ENCODE measurements at regions not wholly inside any gene's neighbourhood (a gene's known extent, or its start where the extent isn't known, plus 50 kb on each side); places are given as distances from the start of the nearest gene placed in this dataset.

DNA sequence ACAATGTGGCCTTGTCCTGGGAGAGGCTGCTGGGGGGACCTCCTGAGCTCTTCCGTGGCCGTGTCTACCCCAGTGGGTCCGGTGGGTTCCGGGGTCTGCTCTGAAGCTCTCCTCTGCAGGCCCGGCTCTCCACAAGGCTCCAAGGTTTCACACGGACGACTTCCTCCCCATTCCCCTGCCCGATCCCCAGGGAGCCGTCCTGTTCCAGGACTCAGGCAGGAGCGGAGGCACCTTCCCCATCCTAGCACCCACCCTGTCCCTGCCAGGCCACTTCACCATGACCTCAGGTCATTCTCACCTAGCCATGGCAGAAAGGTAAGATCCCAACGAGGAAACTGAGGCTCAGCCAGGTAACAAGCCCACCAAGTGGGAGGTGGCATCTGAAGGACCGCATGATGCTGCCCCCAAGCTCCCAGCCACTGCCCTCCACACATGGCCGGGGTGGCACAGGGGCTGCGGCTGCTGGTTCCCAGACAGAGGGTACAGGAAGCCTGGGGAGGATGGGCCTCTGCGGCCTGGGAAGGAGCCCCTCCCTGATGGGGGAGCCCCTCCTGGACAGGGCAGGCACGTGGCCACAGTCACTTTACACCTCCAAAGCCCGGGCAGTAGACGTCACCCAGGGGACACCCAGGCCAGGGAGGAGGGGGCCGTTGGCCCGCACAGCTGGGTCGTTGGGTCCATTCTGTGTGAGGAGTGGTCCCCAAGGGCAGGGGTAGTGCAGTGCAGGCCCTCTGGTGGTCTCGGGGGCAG, 274.0 kb downstream of the NDUFA10 start:
- no peaks in the 10 kb centered on the region for H3K4me1 ChIP-seq (ENCODE audit: insufficient read depth)
- DNase-seq (ENCODE audit: low spot score): no peak
- Mint-ChIP-seq H3K4me3 (no peak overlapping the region), H3K27me3 (ENCODE audit: insufficient read depth, low read depth, poor library complexity) (peaks cover 5% of the 10 kb centered on the region), H3K36me3 (ENCODE audit: low read depth) (no peaks in the 10 kb centered on the region), H3K27ac (no peak overlapping the region), H3K4me1 (peaks cover 3% of the 10 kb centered on the region; the same call in 2 of the 3 replicates), H3K9me3 (no peaks in the 10 kb centered on the region)
- no peaks in the 10 kb centered on the region for H3K27me3 ChIP-seq (ENCODE audit: insufficient read depth)
- H4K20me1 ChIP-seq (replicated peaks; ENCODE audit: insufficient read depth): no peaks in the 10 kb centered on the region
- no peak overlapping the region for H3K4me2 ChIP-seq
- no peaks in the 10 kb centered on the region for H3K79me2 ChIP-seq (replicated peaks; ENCODE audit: insufficient read depth)
- TF ChIP-seq, protein P1, sequence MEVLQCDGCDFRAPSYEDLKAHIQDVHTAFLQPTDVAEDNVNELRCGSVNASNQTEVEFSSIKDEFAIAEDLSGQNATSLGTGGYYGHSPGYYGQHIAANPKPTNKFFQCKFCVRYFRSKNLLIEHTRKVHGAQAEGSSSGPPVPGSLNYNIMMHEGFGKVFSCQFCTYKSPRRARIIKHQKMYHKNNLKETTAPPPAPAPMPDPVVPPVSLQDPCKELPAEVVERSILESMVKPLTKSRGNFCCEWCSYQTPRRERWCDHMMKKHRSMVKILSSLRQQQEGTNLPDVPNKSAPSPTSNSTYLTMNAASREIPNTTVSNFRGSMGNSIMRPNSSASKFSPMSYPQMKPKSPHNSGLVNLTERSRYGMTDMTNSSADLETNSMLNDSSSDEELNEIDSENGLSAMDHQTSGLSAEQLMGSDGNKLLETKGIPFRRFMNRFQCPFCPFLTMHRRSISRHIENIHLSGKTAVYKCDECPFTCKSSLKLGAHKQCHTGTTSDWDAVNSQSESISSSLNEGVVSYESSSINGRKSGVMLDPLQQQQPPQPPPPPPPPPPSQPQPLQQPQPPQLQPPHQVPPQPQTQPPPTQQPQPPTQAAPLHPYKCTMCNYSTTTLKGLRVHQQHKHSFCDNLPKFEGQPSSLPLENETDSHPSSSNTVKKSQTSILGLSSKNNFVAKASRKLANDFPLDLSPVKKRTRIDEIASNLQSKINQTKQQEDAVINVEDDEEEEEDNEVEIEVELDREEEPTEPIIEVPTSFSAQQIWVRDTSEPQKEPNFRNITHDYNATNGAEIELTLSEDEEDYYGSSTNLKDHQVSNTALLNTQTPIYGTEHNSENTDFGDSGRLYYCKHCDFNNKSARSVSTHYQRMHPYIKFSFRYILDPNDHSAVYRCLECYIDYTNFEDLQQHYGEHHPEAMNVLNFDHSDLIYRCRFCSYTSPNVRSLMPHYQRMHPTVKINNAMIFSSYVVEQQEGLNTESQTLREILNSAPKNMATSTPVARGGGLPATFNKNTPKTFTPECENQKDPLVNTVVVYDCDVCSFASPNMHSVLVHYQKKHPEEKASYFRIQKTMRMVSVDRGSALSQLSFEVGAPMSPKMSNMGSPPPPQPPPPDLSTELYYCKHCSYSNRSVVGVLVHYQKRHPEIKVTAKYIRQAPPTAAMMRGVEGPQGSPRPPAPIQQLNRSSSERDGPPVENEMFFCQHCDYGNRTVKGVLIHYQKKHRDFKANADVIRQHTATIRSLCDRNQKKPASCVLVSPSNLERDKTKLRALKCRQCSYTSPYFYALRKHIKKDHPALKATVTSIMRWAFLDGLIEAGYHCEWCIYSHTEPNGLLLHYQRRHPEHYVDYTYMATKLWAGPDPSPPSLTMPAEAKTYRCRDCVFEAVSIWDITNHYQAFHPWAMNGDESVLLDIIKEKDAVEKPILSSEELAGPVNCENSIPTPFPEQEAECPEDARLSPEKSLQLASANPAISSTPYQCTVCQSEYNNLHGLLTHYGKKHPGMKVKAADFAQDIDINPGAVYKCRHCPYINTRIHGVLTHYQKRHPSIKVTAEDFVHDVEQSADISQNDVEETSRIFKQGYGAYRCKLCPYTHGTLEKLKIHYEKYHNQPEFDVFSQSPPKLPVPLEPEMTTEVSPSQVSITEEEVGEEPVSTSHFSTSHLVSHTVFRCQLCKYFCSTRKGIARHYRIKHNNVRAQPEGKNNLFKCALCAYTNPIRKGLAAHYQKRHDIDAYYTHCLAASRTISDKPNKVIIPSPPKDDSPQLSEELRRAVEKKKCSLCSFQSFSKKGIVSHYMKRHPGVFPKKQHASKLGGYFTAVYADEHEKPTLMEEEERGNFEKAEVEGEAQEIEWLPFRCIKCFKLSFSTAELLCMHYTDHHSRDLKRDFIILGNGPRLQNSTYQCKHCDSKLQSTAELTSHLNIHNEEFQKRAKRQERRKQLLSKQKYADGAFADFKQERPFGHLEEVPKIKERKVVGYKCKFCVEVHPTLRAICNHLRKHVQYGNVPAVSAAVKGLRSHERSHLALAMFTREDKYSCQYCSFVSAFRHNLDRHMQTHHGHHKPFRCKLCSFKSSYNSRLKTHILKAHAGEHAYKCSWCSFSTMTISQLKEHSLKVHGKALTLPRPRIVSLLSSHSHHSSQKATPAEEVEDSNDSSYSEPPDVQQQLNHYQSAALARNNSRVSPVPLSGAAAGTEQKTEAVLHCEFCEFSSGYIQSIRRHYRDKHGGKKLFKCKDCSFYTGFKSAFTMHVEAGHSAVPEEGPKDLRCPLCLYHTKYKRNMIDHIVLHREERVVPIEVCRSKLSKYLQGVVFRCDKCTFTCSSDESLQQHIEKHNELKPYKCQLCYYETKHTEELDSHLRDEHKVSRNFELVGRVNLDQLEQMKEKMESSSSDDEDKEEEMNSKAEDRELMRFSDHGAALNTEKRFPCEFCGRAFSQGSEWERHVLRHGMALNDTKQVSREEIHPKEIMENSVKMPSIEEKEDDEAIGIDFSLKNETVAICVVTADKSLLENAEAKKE (CRISPR knock-in tag; IDR thresholded peaks at IDR 0.05): no peak
- TF ChIP-seq POLR2AphosphoS5 (IDR thresholded peaks at IDR 0.05; ENCODE audit: low read depth) (no peak), EZH2phosphoT487 (IDR thresholded peaks at IDR 0.05; ENCODE audit: unreplicated experiment) (no peak), STAT1 (IDR thresholded peaks at IDR 0.05; ENCODE audit: unreplicated experiment) (no peak), EZH2 (IDR thresholded peaks at IDR 0.05; ENCODE audit: low read depth, unreplicated experiment) (no peak), NANOG (IDR thresholded peaks at IDR 0.05; ENCODE audit: borderline replicate concordance) (no peak), ZNF114 (CRISPR knock-in tag; IDR thresholded peaks at IDR 0.05) (no peak), ZNF331 (CRISPR knock-in tag; IDR thresholded peaks at IDR 0.05; ENCODE audit: low read depth) (no peak), CREB1 (CRISPR knock-in tag; IDR thresholded peaks at IDR 0.05; ENCODE audit: low read depth) (no peak), JUNB (IDR thresholded peaks at IDR 0.05; ENCODE audit: unreplicated experiment) (no peak)
- TF ChIP-seq, protein P2, sequence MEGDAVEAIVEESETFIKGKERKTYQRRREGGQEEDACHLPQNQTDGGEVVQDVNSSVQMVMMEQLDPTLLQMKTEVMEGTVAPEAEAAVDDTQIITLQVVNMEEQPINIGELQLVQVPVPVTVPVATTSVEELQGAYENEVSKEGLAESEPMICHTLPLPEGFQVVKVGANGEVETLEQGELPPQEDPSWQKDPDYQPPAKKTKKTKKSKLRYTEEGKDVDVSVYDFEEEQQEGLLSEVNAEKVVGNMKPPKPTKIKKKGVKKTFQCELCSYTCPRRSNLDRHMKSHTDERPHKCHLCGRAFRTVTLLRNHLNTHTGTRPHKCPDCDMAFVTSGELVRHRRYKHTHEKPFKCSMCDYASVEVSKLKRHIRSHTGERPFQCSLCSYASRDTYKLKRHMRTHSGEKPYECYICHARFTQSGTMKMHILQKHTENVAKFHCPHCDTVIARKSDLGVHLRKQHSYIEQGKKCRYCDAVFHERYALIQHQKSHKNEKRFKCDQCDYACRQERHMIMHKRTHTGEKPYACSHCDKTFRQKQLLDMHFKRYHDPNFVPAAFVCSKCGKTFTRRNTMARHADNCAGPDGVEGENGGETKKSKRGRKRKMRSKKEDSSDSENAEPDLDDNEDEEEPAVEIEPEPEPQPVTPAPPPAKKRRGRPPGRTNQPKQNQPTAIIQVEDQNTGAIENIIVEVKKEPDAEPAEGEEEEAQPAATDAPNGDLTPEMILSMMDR (conservative IDR thresholded peaks at IDR 0.05; ENCODE audit: low read depth in 2 of 2): no peak
- TF ChIP-seq, protein P3, sequence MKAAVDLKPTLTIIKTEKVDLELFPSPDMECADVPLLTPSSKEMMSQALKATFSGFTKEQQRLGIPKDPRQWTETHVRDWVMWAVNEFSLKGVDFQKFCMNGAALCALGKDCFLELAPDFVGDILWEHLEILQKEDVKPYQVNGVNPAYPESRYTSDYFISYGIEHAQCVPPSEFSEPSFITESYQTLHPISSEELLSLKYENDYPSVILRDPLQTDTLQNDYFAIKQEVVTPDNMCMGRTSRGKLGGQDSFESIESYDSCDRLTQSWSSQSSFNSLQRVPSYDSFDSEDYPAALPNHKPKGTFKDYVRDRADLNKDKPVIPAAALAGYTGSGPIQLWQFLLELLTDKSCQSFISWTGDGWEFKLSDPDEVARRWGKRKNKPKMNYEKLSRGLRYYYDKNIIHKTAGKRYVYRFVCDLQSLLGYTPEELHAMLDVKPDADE (IDR thresholded peaks at IDR 0.05): no peak
- TF ChIP-seq, protein P4, sequence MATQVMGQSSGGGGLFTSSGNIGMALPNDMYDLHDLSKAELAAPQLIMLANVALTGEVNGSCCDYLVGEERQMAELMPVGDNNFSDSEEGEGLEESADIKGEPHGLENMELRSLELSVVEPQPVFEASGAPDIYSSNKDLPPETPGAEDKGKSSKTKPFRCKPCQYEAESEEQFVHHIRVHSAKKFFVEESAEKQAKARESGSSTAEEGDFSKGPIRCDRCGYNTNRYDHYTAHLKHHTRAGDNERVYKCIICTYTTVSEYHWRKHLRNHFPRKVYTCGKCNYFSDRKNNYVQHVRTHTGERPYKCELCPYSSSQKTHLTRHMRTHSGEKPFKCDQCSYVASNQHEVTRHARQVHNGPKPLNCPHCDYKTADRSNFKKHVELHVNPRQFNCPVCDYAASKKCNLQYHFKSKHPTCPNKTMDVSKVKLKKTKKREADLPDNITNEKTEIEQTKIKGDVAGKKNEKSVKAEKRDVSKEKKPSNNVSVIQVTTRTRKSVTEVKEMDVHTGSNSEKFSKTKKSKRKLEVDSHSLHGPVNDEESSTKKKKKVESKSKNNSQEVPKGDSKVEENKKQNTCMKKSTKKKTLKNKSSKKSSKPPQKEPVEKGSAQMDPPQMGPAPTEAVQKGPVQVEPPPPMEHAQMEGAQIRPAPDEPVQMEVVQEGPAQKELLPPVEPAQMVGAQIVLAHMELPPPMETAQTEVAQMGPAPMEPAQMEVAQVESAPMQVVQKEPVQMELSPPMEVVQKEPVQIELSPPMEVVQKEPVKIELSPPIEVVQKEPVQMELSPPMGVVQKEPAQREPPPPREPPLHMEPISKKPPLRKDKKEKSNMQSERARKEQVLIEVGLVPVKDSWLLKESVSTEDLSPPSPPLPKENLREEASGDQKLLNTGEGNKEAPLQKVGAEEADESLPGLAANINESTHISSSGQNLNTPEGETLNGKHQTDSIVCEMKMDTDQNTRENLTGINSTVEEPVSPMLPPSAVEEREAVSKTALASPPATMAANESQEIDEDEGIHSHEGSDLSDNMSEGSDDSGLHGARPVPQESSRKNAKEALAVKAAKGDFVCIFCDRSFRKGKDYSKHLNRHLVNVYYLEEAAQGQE (IDR thresholded peaks at IDR 0.05; ENCODE audit: unreplicated experiment): no peak
- no peak overlapping the region for H3K27ac ChIP-seq (ENCODE audit: low read depth)
- ATAC-seq: no peak
- no peak overlapping the region; the same call in 1 of the 2 replicates for H2AFZ ChIP-seq
- H3K36me3 ChIP-seq (ENCODE audit: insufficient read depth): no peaks in the 10 kb centered on the region
- H3F3A ChIP-seq (replicated peaks; ENCODE audit: low read depth): no peaks in the 10 kb centered on the region
- H3K4me3 ChIP-seq: no peak overlapping the region
- peaks cover 6% of the 10 kb centered on the region for H3K9me2 ChIP-seq (ENCODE audit: insufficient read depth)
